ENCODE measurements at regions not wholly inside any gene's neighbourhood (a gene's known extent, or its start where the extent isn't known, plus 50 kb on each side); places are given as distances from the start of the nearest gene placed in this dataset.

DNA sequence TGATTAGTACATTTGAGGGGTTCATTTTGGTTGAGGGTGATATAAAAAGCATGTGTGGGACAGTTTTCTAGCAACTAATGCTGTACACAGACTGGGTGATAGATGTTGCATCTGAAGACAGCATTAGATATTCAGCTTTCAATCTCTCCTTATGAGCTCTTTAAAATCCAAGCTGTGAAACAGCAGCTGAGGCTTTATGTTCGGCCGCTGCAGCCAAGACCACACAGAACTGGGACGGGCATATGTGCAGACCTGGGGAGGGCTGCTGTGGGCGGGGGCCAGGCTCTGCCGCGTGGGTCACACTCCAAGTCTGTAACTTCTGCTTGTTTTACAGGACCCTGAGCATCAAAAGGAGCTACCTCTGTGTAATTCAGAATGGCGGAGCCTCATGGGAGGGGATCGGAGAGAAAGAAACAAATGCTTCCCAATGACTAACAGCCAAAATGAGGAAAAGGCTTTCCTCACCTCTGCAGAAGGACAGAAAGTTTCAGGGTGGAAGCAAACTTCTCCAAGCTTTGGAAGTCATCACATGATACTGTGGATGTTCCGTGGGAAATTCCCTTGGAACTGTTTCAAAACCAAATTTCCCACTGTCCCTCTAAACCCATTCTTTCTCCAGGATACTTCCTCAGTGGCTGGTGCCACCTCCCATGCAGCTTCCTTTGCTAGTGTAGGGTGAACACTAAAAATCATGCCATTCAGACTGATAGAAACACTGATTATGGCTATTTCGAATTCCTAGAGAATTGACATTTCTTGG, 711.9 kb upstream of the ID2 start:
- H3K36me3 ChIP-seq (replicated peaks; ENCODE audit: control insufficient read depth, insufficient read depth, low read length): no peaks in the 10 kb centered on the region
- no peak for DNase-seq
- H3K27me3 ChIP-seq (ENCODE audit: control insufficient read depth, insufficient read depth, low read length): no peaks in the 10 kb centered on the region

DNA sequence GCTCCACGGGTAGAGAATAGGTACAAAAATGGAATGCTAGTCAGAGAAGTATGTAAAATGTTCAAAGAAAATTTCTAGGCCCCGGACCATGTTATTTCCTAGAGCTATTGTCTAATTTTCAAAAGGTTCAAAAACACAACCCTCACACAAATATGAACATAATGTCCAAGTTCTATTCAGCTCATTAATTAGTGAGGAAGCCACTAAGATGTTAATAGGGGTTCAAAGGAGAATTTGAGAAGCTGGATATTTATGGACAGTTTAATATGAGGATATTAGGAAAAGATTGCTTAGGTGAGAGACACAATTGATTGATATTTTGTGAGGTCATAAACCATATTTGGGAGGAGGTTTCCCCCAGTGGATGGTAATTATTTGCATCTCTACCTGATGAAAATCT, 710.6 kb upstream of the ID2 start:
- Histone ChIP-seq H3K27me3 (ENCODE audit: control insufficient read depth, insufficient read depth, low read length) (no peaks in the 10 kb centered on the region), H3K4me3 (ENCODE audit: insufficient read depth, low read depth, low read length) (no peak overlapping the region), H3K36me3 (replicated peaks; ENCODE audit: control insufficient read depth, insufficient read depth, low read length) (no peaks in the 10 kb centered on the region)
- no peak for DNase-seq

More for the DNA sequence above, 711.9 kb upstream of the ID2 start:
- no peak overlapping the region for H3K4me3 ChIP-seq (ENCODE audit: insufficient read depth, low read depth, low read length)

DNA sequence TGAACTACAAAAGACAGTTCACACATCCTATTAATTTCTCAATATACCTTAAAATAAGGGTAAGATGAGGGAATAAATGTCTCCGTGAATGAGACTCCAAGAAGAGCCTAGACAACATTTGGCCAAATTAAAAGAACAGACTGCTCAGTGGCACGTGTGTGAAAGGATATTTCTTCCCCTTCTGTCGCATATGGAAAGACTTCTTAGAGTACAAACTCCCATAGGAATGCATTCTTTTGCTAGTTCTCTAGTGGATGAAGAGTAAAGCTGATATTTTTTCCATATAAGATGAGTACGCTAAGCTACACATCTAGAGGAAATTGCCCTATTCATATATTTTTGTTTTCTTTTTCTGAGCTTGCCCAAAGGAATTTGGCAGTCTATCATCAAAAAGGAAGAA, 710.0 kb upstream of the ID2 start:
- no peaks in the 10 kb centered on the region for H3K36me3 ChIP-seq (replicated peaks; ENCODE audit: control insufficient read depth, insufficient read depth, low read length)
- no peak for DNase-seq
- no peak overlapping the region for H3K4me3 ChIP-seq (ENCODE audit: insufficient read depth, low read depth, low read length)
- no peaks in the 10 kb centered on the region for H3K27me3 ChIP-seq (ENCODE audit: control insufficient read depth, insufficient read depth, low read length)

- Histone ChIP-seq H3K4me3 (ENCODE audit: insufficient read depth, low read depth, low read length) (no peak overlapping the region), H3K27me3 (ENCODE audit: control insufficient read depth, insufficient read depth, low read length) (no peaks in the 10 kb centered on the region), H3K36me3 (replicated peaks; ENCODE audit: control insufficient read depth, insufficient read depth, low read length) (no peaks in the 10 kb centered on the region)
- DNase-seq: peak; percentile 39
Observed at GRCh38 chr2:7972670-7973069, 709.2 kb upstream of the ID2 start.

DNA sequence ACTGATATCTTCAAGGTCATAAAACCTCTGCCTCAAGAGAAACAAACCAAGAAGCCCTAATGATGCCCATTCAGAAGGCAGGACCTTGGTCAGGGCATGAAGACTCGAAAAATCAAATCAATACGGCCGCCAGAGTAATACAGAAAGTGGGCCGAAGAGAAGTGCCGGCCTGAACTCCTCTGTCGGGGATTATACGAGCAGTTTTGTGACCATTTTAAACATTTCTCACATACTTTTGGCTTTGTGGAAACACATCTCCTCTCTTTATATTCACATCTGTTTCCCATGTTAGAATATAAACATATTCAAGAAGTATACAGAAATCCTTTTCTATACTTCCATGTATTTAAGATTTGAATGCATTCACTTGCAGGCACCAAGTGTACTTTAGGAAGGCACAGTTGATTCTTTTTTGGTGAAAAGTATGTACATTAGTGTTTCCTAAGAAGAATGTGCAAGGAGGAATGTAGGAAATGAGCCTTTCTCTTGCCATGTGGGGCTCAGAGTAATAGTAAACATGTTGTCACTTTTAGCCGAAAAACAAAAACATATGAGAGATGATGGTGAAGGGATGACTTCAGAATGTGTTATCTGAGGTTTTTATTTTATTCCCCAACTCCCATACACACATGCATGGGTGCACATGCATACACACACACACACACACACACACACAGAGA, 707.9 kb upstream of the ID2 start:
- Histone ChIP-seq H3K36me3 (replicated peaks; ENCODE audit: control insufficient read depth, insufficient read depth, low read length) (no peaks in the 10 kb centered on the region), H3K27me3 (ENCODE audit: control insufficient read depth, insufficient read depth, low read length) (no peaks in the 10 kb centered on the region), H3K4me3 (ENCODE audit: insufficient read depth, low read depth, low read length) (no peak overlapping the region)
- DNase-seq: no peak

GRCh38 chr2:7974936-7975335, 706.9 kb upstream of the ID2 start:
- Histone ChIP-seq H3K36me3 (replicated peaks; ENCODE audit: control insufficient read depth, insufficient read depth, low read length) (no peaks in the 10 kb centered on the region), H3K27me3 (ENCODE audit: control insufficient read depth, insufficient read depth, low read length) (no peaks in the 10 kb centered on the region), H3K4me3 (ENCODE audit: insufficient read depth, low read depth, low read length) (no peak overlapping the region)
- no peak for DNase-seq

DNA sequence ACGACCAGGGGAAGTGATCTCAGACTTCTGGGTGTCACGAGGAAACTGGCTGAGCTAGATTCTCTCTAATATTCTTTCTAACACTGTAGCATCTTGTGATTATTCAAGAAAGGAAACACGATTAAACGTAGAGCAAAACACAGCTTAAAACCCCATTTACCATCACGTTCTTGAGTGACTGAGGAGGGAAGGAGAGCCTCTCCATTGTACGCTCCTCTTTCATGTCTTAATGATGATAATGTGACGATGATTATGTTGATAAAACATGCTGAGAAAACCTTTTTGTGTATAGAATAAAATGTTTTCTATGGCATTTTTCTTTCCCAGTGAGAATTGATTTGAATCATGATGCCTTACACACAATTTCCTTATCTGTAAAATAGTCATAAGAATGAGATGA, 705.6 kb upstream of the ID2 start:
- Histone ChIP-seq H3K4me3 (ENCODE audit: insufficient read depth, low read depth, low read length) (no peak overlapping the region), H3K27me3 (ENCODE audit: control insufficient read depth, insufficient read depth, low read length) (no peaks in the 10 kb centered on the region), H3K36me3 (replicated peaks; ENCODE audit: control insufficient read depth, insufficient read depth, low read length) (no peaks in the 10 kb centered on the region)
- no peak for DNase-seq

GRCh38 chr2:7977981-7978380, 703.9 kb upstream of the ID2 start:
- DNase-seq: no peak
- H3K4me3 ChIP-seq (ENCODE audit: insufficient read depth, low read depth, low read length): no peak overlapping the region
- H3K27me3 ChIP-seq (ENCODE audit: control insufficient read depth, insufficient read depth, low read length): no peaks in the 10 kb centered on the region
- no peaks in the 10 kb centered on the region for H3K36me3 ChIP-seq (replicated peaks; ENCODE audit: control insufficient read depth, insufficient read depth, low read length)

DNA sequence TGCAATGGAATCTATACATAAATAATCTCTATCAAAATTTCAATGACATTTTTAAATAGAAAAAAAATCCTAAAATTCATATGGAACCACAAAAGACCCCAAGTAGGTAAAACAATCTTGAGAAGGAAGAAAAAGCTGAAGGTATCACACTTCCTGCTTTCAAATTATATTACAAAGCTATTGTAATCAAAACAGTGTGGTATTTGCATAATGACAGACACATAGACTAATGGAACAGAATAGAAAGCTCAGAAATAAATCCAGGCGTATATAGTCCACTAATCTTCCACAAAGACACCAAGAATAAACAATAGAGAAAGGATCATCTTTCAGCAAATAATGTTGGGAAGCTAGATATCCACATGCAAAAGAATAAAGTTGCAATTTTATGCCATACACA, 699.8 kb upstream of the ID2 start:
- no peak for DNase-seq
- Histone ChIP-seq H3K4me3 (ENCODE audit: insufficient read depth, low read depth, low read length) (no peak overlapping the region), H3K36me3 (replicated peaks; ENCODE audit: control insufficient read depth, insufficient read depth, low read length) (no peaks in the 10 kb centered on the region), H3K27me3 (ENCODE audit: control insufficient read depth, insufficient read depth, low read length) (no peaks in the 10 kb centered on the region)

GRCh38 chr2:7983451-7983850, 698.4 kb upstream of the ID2 start:
- H3K27me3 ChIP-seq (ENCODE audit: control insufficient read depth, insufficient read depth, low read length): no peaks in the 10 kb centered on the region
- DNase-seq: no peak
- H3K4me3 ChIP-seq (ENCODE audit: insufficient read depth, low read depth, low read length): no peak overlapping the region
- no peaks in the 10 kb centered on the region for H3K36me3 ChIP-seq (replicated peaks; ENCODE audit: control insufficient read depth, insufficient read depth, low read length)

DNA sequence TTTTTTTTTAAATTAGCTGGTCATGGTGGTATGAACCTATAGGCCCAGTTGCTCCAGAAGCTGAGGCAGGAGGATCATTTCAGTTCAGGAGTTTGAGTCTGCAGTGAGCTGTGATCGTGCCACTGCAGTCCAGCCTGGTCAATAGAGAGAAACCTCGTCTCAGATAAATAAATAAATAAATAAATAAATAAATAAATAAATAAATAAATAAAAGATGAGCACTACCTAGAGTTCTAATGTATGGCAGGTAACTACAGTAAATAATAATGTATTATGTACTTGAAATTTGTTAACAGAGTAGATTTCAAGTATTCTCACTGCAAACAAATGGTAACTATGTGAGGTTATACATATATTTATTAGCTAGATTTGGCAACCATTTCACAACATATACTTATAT, 697.9 kb upstream of the ID2 start:
- DNase-seq: no peak
- Histone ChIP-seq H3K36me3 (replicated peaks; ENCODE audit: control insufficient read depth, insufficient read depth, low read length) (no peaks in the 10 kb centered on the region), H3K27me3 (ENCODE audit: control insufficient read depth, insufficient read depth, low read length) (no peaks in the 10 kb centered on the region), H3K4me3 (ENCODE audit: insufficient read depth, low read depth, low read length) (no peak overlapping the region)

GRCh38 chr2:7984693-7985353, 697.0 kb upstream of the ID2 start:
- DNase-seq: no peak
- H3K36me3 ChIP-seq (replicated peaks; ENCODE audit: control insufficient read depth, insufficient read depth, low read length): no peaks in the 10 kb centered on the region
- no peak overlapping the region for H3K4me3 ChIP-seq (ENCODE audit: insufficient read depth, low read depth, low read length)
- no peaks in the 10 kb centered on the region for H3K27me3 ChIP-seq (ENCODE audit: control insufficient read depth, insufficient read depth, low read length)

- Histone ChIP-seq H3K4me3 (ENCODE audit: insufficient read depth, low read depth, low read length) (no peak overlapping the region), H3K27me3 (ENCODE audit: control insufficient read depth, insufficient read depth, low read length) (no peaks in the 10 kb centered on the region), H3K36me3 (replicated peaks; ENCODE audit: control insufficient read depth, insufficient read depth, low read length) (no peaks in the 10 kb centered on the region)
- DNase-seq: no peak
Observed at GRCh38 chr2:7986431-7986830, 695.4 kb upstream of the ID2 start.

- Histone ChIP-seq H3K36me3 (replicated peaks; ENCODE audit: control insufficient read depth, insufficient read depth, low read length) (no peaks in the 10 kb centered on the region), H3K27me3 (ENCODE audit: control insufficient read depth, insufficient read depth, low read length) (no peaks in the 10 kb centered on the region), H3K4me3 (ENCODE audit: insufficient read depth, low read depth, low read length) (no peak overlapping the region)
- no peak for DNase-seq
Observed at GRCh38 chr2:7987992-7988391, 693.9 kb upstream of the ID2 start.

GRCh38 chr2:7988440-7988839, 693.4 kb upstream of the ID2 start:
- H3K36me3 ChIP-seq (replicated peaks; ENCODE audit: control insufficient read depth, insufficient read depth, low read length): no peaks in the 10 kb centered on the region
- no peak overlapping the region for H3K4me3 ChIP-seq (ENCODE audit: insufficient read depth, low read depth, low read length)
- no peak for DNase-seq
- H3K27me3 ChIP-seq (ENCODE audit: control insufficient read depth, insufficient read depth, low read length): no peaks in the 10 kb centered on the region
